GM12878 (cell line): ENCODE measurements at regions not wholly inside any gene's neighbourhood (a gene's known extent, or its start where the extent isn't known, plus 50 kb on each side); places are given as distances from the start of the nearest gene placed in this dataset.

Experiments
- ATAC-seq: fragments of 200-7000 bp; cut with Tn5 transposase; 3 replicates; pipeline ENCODE4 v1.9.1; 2020; ENCODE audit warnings: mild to moderate bottlenecking, moderate library complexity
- BruUV-seq: library from RNA; stranded (reverse); fragments of 400-500 nt; replicated peaks from 2 replicates; lab custom pipeline; 2021; lab: Mats Ljungman, UMichigan
- CTCF ChIA-PET: fragments of 300-600 bp; sonication (Branson Sonifier 250); formaldehyde crosslinking; extraction: SDS; loops from one replicate; lab custom pipeline; 2021; ENCODE audit warnings: inconsistent platforms; lab: Yijun Ruan, JAX
- POLR2A ChIA-PET: fragments of 350-600 bp; formaldehyde crosslinking; extraction: SDS; loops from one replicate; lab custom pipeline; 2021; ENCODE audit warnings: inconsistent platforms; lab: Charles Lee
- RAD21 ChIA-PET: fragments of 300-600 bp; sonication (Branson Sonifier 250); formaldehyde crosslinking; loops from one replicate; lab custom pipeline; 2023; ENCODE audit warnings: antibody characterized with exemption; ENCODE audit not compliant: unreplicated experiment; lab: Charles Lee
- SMC1A ChIA-PET: fragments of 300-600 bp; sonication (Branson Sonifier 250); formaldehyde crosslinking; loops from one replicate; lab custom pipeline; 2023; ENCODE audit not compliant: unreplicated experiment, uncharacterized antibody; lab: Charles Lee
- DNase-seq: peaks from one replicate; pipeline ENCODE4 v3.0.0-alpha.2; 2011; ENCODE audit warnings: low read depth, low spot score
- FAIRE-seq: peaks from 3 replicates; lab custom pipeline; 2011; peaks lifted over from hg19 to GRCh38; lab: Jason Lieb, UNC
- H2AFZ ChIP-seq: 2 replicates; pipeline ENCODE4 v1.6.0; 2011; ENCODE audit warnings: low read depth, low read length, control low read depth; ENCODE audit not compliant: control insufficient read depth
- H3K27ac ChIP-seq: 2 replicates; pipeline ENCODE4 v1.5.1; 2011; ENCODE audit warnings: control low read depth; ENCODE audit not compliant: control insufficient read depth, insufficient read depth
- H3K27me3 ChIP-seq, 2 experiments: replicated peaks in 1 of 2; 2 replicates each; pipeline versions ENCODE4 v1.6.0 to v1.6.1; 2011; ENCODE audit warnings: low read length in 1 of 2; ENCODE audit not compliant: control insufficient read depth in 2 of 2, insufficient read depth in 2 of 2
- H3K36me3 ChIP-seq, 2 experiments: 2 replicates each; pipeline ENCODE4 v1.5.1; 2011; ENCODE audit warnings: low read length in 1 of 2; ENCODE audit not compliant: control insufficient read depth in 2 of 2, insufficient read depth in 2 of 2
- H3K4me1 ChIP-seq: 2 replicates; pipeline ENCODE4 v1.6.1; 2011; ENCODE audit warnings: mild to moderate bottlenecking, low read length, moderate library complexity, mixed read lengths; ENCODE audit not compliant: control insufficient read depth, insufficient read depth
- H3K4me2 ChIP-seq: 2 replicates; pipeline ENCODE4 v1.6.0; 2011; ENCODE audit warnings: control low read depth; ENCODE audit not compliant: control insufficient read depth, insufficient read depth
- H3K4me3 ChIP-seq: fragments of 200-600 bp; sonication (generic); 2 replicates; pipeline ENCODE4 v1.5.1; 2016
- H3K79me2 ChIP-seq: 2 replicates; pipeline ENCODE4 v1.6.0; 2011; ENCODE audit warnings: low read length; ENCODE audit not compliant: control insufficient read depth, insufficient read depth
- H3K9ac ChIP-seq: 2 replicates; pipeline ENCODE4 v1.8.0; 2011; ENCODE audit warnings: low read length, control low read depth, mixed read lengths; ENCODE audit not compliant: control insufficient read depth, insufficient read depth
- H3K9me3 ChIP-seq: replicated peaks from 3 replicates; pipeline ENCODE4 v1.5.1; 2011; ENCODE audit warnings: mild to moderate bottlenecking, low read length; ENCODE audit not compliant: control insufficient read depth, insufficient read depth
- H4K20me1 ChIP-seq: 2 replicates; pipeline ENCODE4 v1.6.0; 2011; ENCODE audit not compliant: control insufficient read depth, insufficient read depth
- BHLHE40 ChIP-seq, 2 experiments: fragments of 450-650 bp in 1 of 2; IDR thresholded peaks; 2 replicates each; pipeline ENCODE4 v1.6.1; 2011 to 2017; ENCODE audit warnings: low read depth in 2 of 2, borderline replicate concordance in 1 of 2, improper control_type of control experiment in 1 of 2, low read length in 1 of 2, mild to moderate bottlenecking in 1 of 2
- CHD2 ChIP-seq: IDR thresholded peaks from 2 replicates; pipeline ENCODE4 v1.6.1; 2011; ENCODE audit warnings: low read depth, low read length, improper control_type of control experiment, borderline replicate concordance
- EGR1 ChIP-seq, 2 experiments: IDR thresholded peaks; 1 replicate in 1 of 2; 2 replicates in 1 of 2; pipeline ENCODE4 v1.6.1; 2011 to 2012; ENCODE audit warnings: low read depth in 2 of 2, low read length in 2 of 2, borderline replicate concordance in 1 of 2, mild to moderate bottlenecking in 1 of 2, moderate library complexity in 1 of 2
- IKZF1 ChIP-seq: fragments of 450-650 bp; conservative IDR thresholded peaks from 2 replicates; pipeline ENCODE4 v1.6.1; 2017; ENCODE audit warnings: antibody characterized with exemption, mild to moderate bottlenecking
- IRF4 ChIP-seq: IDR thresholded peaks from 2 replicates; pipeline ENCODE4 v1.6.1; 2011; ENCODE audit warnings: low read depth, low read length
- JUNB ChIP-seq: IDR thresholded peaks from 2 replicates; pipeline ENCODE4 v1.6.1; 2016; ENCODE audit warnings: antibody characterized with exemption, mild to moderate bottlenecking
- LARP7 ChIP-seq: fragments of 450-650 bp; IDR thresholded peaks from 2 replicates; pipeline ENCODE4 v1.6.1; 2017; ENCODE audit warnings: mild to moderate bottlenecking
- MTA2 ChIP-seq: fragments of 450-650 bp; IDR thresholded peaks from 2 replicates; pipeline ENCODE4 v1.6.1; 2016; ENCODE audit warnings: low read depth, mild to moderate bottlenecking, moderate library complexity
- RFX5 ChIP-seq: IDR thresholded peaks from 2 replicates; pipeline ENCODE4 v1.6.1; 2011; ENCODE audit warnings: low read depth, low read length, improper control_type of control experiment
- SMAD1 ChIP-seq: fragments of 450-650 bp; IDR thresholded peaks from 2 replicates; pipeline ENCODE4 v1.6.1; 2018; ENCODE audit warnings: mild to moderate bottlenecking, low read depth; ENCODE audit not compliant: partially characterized antibody
- TCF3 ChIP-seq: IDR thresholded peaks from 2 replicates; pipeline ENCODE4 v1.6.1; 2012; ENCODE audit warnings: low read depth, mild to moderate bottlenecking, low read length, borderline replicate concordance; ENCODE audit not compliant: insufficient read depth
- ZNF622 ChIP-seq: fragments of 450-650 bp; IDR thresholded peaks from 2 replicates; pipeline ENCODE4 v1.6.1; 2017; ENCODE audit warnings: mild to moderate bottlenecking, inconsistent platforms
- WGBS: methylation state at CpG from one replicate; pipeline ENCODE4 v1.1.6; 2016; ENCODE audit warnings: low lambda C conversion rate; ENCODE audit not compliant: insufficient replicate concordance, insufficient coverage; ENCODE audit errors: missing lambda C conversion rate; 5-methylcytosine and 5-hydroxymethylcytosine counted together
- in situ Hi-C: fragments of 300-500 bp; cut with MboI; formaldehyde crosslinking; loops from 9 replicates; pipeline ENCODE4 v1.14.3; 2018; ENCODE audit warnings: mixed read lengths
- intact Hi-C: fragments of 100-400 bp; cut with micrococcal nuclease; formaldehyde crosslinking; loops from one replicate; pipeline ENCODE4 v1.14.2; 2022; ENCODE audit not compliant: unreplicated experiment
- TF ChIP-seq, protein P1 (sequence below): fragments of 450-650 bp; IDR thresholded peaks from 2 replicates; pipeline ENCODE4 v1.6.1; 2017; ENCODE audit warnings: low read depth, mild to moderate bottlenecking, moderate library complexity
- TF ChIP-seq, protein P2 (sequence below): fragments of 450-650 bp; IDR thresholded peaks from 2 replicates; pipeline ENCODE4 v1.6.1; 2018; ENCODE audit warnings: borderline replicate concordance, mild to moderate bottlenecking; ENCODE audit not compliant: partially characterized antibody
- TF ChIP-seq, protein P3 (sequence below): IDR thresholded peaks from 2 replicates; pipeline ENCODE4 v1.6.1; 2011; ENCODE audit warnings: mild to moderate bottlenecking, low read depth, low read length, moderate library complexity; ENCODE audit not compliant: insufficient replicate concordance

DNA sequence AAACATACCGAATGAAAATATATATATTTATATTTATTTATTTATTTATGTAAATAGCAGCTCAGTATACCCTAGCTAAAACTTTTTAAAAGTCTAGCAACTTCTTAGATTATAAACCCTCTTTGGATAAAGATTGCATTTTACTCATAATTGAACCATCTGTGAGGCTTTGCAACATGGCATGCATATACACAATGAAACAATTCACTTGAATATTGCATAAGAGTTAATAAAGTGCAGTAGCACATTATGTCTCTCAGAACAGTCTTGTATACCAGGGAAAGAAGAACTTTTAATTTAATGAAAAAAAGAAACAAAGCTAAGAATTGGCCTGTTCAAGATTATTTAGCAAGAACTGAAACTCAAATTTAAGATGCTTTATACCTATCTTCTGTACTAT is 1363.9 kb upstream of the ADGRL2 start:
- Histone ChIP-seq H3K36me3 (no peaks in the 10 kb centered on the region), H3K4me2 (no peak overlapping the region), H3K9ac (no peak overlapping the region), H3K9me3 (no peaks in the 10 kb centered on the region), H3K79me2 (no peaks in the 10 kb centered on the region), H3K4me3 (no peak overlapping the region), H2AFZ (no peak overlapping the region), H3K27ac (no peak overlapping the region), H3K4me1 (no peaks in the 10 kb centered on the region), H3K27me3 (no peaks in the 10 kb centered on the region), H4K20me1 (no peaks in the 10 kb centered on the region)
- no TSS peak for BruUV-seq
- intact Hi-C loops (no loop called here), in situ Hi-C loops (no loop called here)
- WGBS: 0% methylated on average over 1 of the region's 1 CpG
- no peak for DNase-seq
- FAIRE-seq: no peak
- ChIA-PET SMC1A (no interaction called here), POLR2A (no interaction called here), RAD21 (no interaction called here), CTCF (interaction anchor here (0.9 kb wide), 1 partner anchor 21 kb away, joined by 3 read pairs; no protein-coding TSS in a partner anchor)
- no peak for ATAC-seq
- TF ChIP-seq BHLHE40 (IDR thresholded peaks at IDR 0.05; ENCODE audit: borderline replicate concordance in 1 of 2, low read depth in 2 of 2, low read length in 1 of 2) (no peak), RFX5 (no peak), IRF4 (no peak), MTA2 (no peak), IKZF1 (no peak), ZNF622 (no peak), SMAD1 (no peak), TCF3 (no peak), LARP7 (no peak), EGR1 (IDR thresholded peaks at IDR 0.05; ENCODE audit: borderline replicate concordance in 1 of 2, low read depth in 2 of 2, low read length in 2 of 2) (no peak), JUNB (no peak), CHD2 (no peak)
- TF ChIP-seq, protein P1, sequence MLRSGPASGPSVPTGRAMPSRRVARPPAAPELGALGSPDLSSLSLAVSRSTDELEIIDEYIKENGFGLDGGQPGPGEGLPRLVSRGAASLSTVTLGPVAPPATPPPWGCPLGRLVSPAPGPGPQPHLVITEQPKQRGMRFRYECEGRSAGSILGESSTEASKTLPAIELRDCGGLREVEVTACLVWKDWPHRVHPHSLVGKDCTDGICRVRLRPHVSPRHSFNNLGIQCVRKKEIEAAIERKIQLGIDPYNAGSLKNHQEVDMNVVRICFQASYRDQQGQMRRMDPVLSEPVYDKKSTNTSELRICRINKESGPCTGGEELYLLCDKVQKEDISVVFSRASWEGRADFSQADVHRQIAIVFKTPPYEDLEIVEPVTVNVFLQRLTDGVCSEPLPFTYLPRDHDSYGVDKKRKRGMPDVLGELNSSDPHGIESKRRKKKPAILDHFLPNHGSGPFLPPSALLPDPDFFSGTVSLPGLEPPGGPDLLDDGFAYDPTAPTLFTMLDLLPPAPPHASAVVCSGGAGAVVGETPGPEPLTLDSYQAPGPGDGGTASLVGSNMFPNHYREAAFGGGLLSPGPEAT: no peak
- TF ChIP-seq, protein P2, sequence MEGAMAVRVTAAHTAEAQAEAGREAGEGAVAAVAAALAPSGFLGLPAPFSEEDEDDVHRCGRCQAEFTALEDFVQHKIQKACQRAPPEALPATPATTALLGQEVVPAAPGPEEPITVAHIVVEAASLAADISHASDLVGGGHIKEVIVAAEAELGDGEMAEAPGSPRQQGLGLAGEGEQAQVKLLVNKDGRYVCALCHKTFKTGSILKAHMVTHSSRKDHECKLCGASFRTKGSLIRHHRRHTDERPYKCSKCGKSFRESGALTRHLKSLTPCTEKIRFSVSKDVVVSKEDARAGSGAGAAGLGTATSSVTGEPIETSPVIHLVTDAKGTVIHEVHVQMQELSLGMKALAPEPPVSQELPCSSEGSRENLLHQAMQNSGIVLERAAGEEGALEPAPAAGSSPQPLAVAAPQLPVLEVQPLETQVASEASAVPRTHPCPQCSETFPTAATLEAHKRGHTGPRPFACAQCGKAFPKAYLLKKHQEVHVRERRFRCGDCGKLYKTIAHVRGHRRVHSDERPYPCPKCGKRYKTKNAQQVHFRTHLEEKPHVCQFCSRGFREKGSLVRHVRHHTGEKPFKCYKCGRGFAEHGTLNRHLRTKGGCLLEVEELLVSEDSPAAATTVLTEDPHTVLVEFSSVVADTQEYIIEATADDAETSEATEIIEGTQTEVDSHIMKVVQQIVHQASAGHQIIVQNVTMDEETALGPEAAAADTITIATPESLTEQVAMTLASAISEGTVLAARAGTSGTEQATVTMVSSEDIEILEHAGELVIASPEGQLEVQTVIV: no peak
- TF ChIP-seq, protein P3, sequence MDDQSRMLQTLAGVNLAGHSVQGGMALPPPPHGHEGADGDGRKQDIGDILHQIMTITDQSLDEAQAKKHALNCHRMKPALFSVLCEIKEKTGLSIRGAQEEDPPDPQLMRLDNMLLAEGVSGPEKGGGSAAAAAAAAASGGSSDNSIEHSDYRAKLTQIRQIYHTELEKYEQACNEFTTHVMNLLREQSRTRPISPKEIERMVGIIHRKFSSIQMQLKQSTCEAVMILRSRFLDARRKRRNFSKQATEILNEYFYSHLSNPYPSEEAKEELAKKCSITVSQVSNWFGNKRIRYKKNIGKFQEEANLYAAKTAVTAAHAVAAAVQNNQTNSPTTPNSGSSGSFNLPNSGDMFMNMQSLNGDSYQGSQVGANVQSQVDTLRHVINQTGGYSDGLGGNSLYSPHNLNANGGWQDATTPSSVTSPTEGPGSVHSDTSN: no peak
